ENCODE measurements at regions not wholly inside any gene's neighbourhood (a gene's known extent, or its start where the extent isn't known, plus 50 kb on each side); places are given as distances from the start of the nearest gene placed in this dataset.

DNA sequence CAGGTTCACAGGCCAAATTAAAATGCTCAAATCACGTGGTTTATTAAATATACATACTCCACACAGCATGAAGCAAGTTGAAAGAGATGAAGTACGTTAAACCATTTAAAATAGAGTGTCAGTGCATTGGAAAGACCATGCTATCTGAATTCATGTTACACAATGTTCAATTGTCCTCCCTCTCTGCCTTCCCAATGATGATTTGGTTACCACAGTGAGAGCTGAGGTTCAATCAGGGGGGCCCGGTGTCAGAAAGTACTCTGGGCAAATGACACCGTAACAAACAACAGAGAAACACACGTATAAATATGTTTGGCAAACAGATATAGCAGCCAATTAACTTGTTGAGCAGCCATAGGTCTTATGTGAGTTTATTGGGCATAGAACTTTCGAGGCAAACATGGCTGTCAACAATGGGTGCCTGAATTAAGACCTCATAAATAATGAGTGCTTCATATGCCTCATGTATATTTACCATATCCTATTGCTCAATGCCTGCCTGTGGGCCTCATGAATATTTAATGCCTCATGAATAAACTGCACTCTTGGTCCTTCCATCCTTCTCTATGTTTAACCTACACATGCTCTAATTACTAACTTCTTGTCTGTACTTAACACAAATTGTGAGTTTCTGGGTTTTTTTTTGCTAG, 641.5 kb downstream of the PLOD2 start:
- Histone ChIP-seq H2AFZ (ENCODE audit: control insufficient read depth, low read length) (no peak overlapping the region), H3K27me3 (ENCODE audit: control insufficient read depth, extremely low read depth, insufficient read depth, low read length) (no peaks in the 10 kb centered on the region), H3K4me3 (ENCODE audit: control insufficient read depth in 2 of 3, extremely low read depth in 1 of 3, insufficient read depth in 2 of 3, low read depth in 1 of 3, low read length in 3 of 3) (no peak overlapping the region), H3K9me1 (ENCODE audit: control insufficient read depth, extremely low read depth, insufficient read depth, low read length) (no peaks in the 10 kb centered on the region), H3K9me3 (ENCODE audit: control insufficient read depth, low read depth, low read length) (no peaks in the 10 kb centered on the region), H3K4me2 (ENCODE audit: control insufficient read depth, extremely low read depth, insufficient read depth, low read depth, low read length) (no peak overlapping the region), H3K79me2 (ENCODE audit: control insufficient read depth, insufficient read depth, low read length) (no peaks in the 10 kb centered on the region), H3K9ac (ENCODE audit: control insufficient read depth, extremely low read depth, insufficient read depth, low read length) (no peak overlapping the region), H3K27ac (ENCODE audit: control insufficient read depth, insufficient read depth, low read length) (no peak overlapping the region), H3K36me3 (ENCODE audit: control insufficient read depth in 2 of 2, extremely low read depth in 1 of 2, insufficient read depth in 2 of 2, low read length in 2 of 2) (no peaks in the 10 kb centered on the region), H3K4me1 (ENCODE audit: control insufficient read depth, extremely low read depth, insufficient read depth, low read length) (no peaks in the 10 kb centered on the region), H4K20me1 (ENCODE audit: control insufficient read depth, extremely low read depth, insufficient read depth, low read length) (no peaks in the 10 kb centered on the region)
- FAIRE-seq (no peak), DNase-seq (ENCODE audit: low read depth, low spot score) (no peak)
- dilution Hi-C loops (cut with MboI; ENCODE audit: extremely low pct_ligation_motif_present, low sequenced_read_pairs): no loop called here
- TF ChIP-seq, protein P1, sequence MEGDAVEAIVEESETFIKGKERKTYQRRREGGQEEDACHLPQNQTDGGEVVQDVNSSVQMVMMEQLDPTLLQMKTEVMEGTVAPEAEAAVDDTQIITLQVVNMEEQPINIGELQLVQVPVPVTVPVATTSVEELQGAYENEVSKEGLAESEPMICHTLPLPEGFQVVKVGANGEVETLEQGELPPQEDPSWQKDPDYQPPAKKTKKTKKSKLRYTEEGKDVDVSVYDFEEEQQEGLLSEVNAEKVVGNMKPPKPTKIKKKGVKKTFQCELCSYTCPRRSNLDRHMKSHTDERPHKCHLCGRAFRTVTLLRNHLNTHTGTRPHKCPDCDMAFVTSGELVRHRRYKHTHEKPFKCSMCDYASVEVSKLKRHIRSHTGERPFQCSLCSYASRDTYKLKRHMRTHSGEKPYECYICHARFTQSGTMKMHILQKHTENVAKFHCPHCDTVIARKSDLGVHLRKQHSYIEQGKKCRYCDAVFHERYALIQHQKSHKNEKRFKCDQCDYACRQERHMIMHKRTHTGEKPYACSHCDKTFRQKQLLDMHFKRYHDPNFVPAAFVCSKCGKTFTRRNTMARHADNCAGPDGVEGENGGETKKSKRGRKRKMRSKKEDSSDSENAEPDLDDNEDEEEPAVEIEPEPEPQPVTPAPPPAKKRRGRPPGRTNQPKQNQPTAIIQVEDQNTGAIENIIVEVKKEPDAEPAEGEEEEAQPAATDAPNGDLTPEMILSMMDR (optimal IDR thresholded peaks at IDR 0.05 in 1 of 3, IDR thresholded peaks at IDR 0.05 in 1 of 3, conservative IDR thresholded peaks at IDR 0.05 in 1 of 3; ENCODE audit: extremely low read depth in 1 of 3, insufficient read depth in 2 of 3, low read length in 3 of 3): no peak
- no peak for TF ChIP-seq EZH2 (IDR thresholded peaks at IDR 0.05; ENCODE audit: low read length)

DNA sequence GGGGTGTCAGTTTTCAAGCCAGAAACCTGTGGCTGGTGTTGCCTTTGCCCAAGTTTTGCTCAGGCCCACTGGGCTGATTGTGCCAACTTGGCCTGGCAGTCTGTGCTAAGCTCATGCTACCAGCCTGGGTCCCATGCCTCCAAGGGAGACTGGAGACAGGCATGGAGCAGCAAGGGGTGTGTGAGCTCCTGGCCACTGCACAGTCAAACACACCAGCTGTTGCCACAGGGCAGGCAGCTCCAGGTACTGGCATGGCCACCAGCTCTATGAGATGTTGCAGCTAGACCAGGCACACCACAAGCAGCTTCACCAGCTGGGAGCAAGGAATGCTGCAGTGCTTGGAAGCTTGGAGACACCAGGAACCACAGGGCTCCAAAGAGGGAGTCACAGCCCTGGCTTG, 638.8 kb downstream of the PLOD2 start:
- H3K36me3 ChIP-seq (ENCODE audit: control insufficient read depth in 2 of 2, extremely low read depth in 1 of 2, insufficient read depth in 2 of 2, low read length in 2 of 2): no peaks in the 10 kb centered on the region
- no peaks in the 10 kb centered on the region for H3K9me3 ChIP-seq (ENCODE audit: control insufficient read depth, low read depth, low read length)
- no peak overlapping the region for H3K27ac ChIP-seq (ENCODE audit: control insufficient read depth, insufficient read depth, low read length)
- H3K79me2 ChIP-seq (ENCODE audit: control insufficient read depth, insufficient read depth, low read length): no peaks in the 10 kb centered on the region
- H3K4me2 ChIP-seq (ENCODE audit: control insufficient read depth, extremely low read depth, insufficient read depth, low read depth, low read length): no peak overlapping the region
- dilution Hi-C loops (cut with MboI; ENCODE audit: extremely low pct_ligation_motif_present, low sequenced_read_pairs): no loop called here
- no peak for DNase-seq (ENCODE audit: low read depth, low spot score)
- no peak overlapping the region for H3K9ac ChIP-seq (ENCODE audit: control insufficient read depth, extremely low read depth, insufficient read depth, low read length)
- no peaks in the 10 kb centered on the region for H3K4me1 ChIP-seq (ENCODE audit: control insufficient read depth, extremely low read depth, insufficient read depth, low read length)
- TF ChIP-seq, protein P1 (optimal IDR thresholded peaks at IDR 0.05 in 1 of 3, IDR thresholded peaks at IDR 0.05 in 1 of 3, conservative IDR thresholded peaks at IDR 0.05 in 1 of 3; ENCODE audit: extremely low read depth in 1 of 3, insufficient read depth in 2 of 3, low read length in 3 of 3): no peak
- no peak for TF ChIP-seq EZH2 (IDR thresholded peaks at IDR 0.05; ENCODE audit: low read length)
- H3K4me3 ChIP-seq (ENCODE audit: control insufficient read depth in 2 of 3, extremely low read depth in 1 of 3, insufficient read depth in 2 of 3, low read depth in 1 of 3, low read length in 3 of 3): no peak overlapping the region
- no peak overlapping the region for H2AFZ ChIP-seq (ENCODE audit: control insufficient read depth, low read length)
- H3K27me3 ChIP-seq (ENCODE audit: control insufficient read depth, extremely low read depth, insufficient read depth, low read length): no peaks in the 10 kb centered on the region
- no peak for FAIRE-seq
- H4K20me1 ChIP-seq (ENCODE audit: control insufficient read depth, extremely low read depth, insufficient read depth, low read length): no peaks in the 10 kb centered on the region
- H3K9me1 ChIP-seq (ENCODE audit: control insufficient read depth, extremely low read depth, insufficient read depth, low read length): no peaks in the 10 kb centered on the region
